LHCN-M2 (cell line): ENCODE measurements at regions not wholly inside any gene's neighbourhood (a gene's known extent, or its start where the extent isn't known, plus 50 kb on each side); places are given as distances from the start of the nearest gene placed in this dataset.
A peak's percentile ranks its signal among the peaks of the same experiment; 100 is the strongest.

Experiments
- DNase-seq: peaks from one replicate; pipeline ENCODE4 v3.0.0-alpha.2; 2012; ENCODE audit warnings: low read depth

GRCh38 chr6:77535172-77535571, 71.9 kb upstream of the HTR1B start:
- DNase-seq = no peak

- no peak for DNase-seq
Observed at GRCh38 chr6:77536701-77537100, 73.4 kb upstream of the HTR1B start.

GRCh38 chr6:77543601-77544000, 80.3 kb upstream of the HTR1B start:
- no peak for DNase-seq

GRCh38 chr6:77548190-77548589, 84.9 kb upstream of the HTR1B start:
- no peak for DNase-seq

GRCh38 chr6:77548662-77549366, 85.5 kb upstream of the HTR1B start:
- DNase-seq = no peak

GRCh38 chr6:77551135-77551534, 87.8 kb upstream of the HTR1B start:
- no peak for DNase-seq

GRCh38 chr6:77561768-77562314, 91.0 kb upstream of the MEI4 start:
- peak; percentile 83 for DNase-seq

- DNase-seq = no peak
Observed at GRCh38 chr6:77565370-77565769, 87.5 kb upstream of the MEI4 start.

GRCh38 chr6:77566235-77566634, 86.6 kb upstream of the MEI4 start:
- no peak for DNase-seq

- DNase-seq = no peak
Observed at GRCh38 chr6:77568570-77568969, 84.3 kb upstream of the MEI4 start.

GRCh38 chr6:77573843-77574242, 79.0 kb upstream of the MEI4 start:
- no peak for DNase-seq

- DNase-seq = no peak
Observed at GRCh38 chr6:77587963-77588362, 64.9 kb upstream of the MEI4 start.
